T47D (cell line): ENCODE measurements at regions not wholly inside any gene's neighbourhood (a gene's known extent, or its start where the extent isn't known, plus 50 kb on each side); places are given as distances from the start of the nearest gene placed in this dataset.

ENCODE experiments used
- DNase-seq, 2 experiments: peaks; one replicate each; pipeline versions ENCODE4 v3.0.0 to v3.0.0-alpha.2; 2011 to 2012; ENCODE audit warnings: low read depth in 1 of 2, low spot score in 1 of 2
- JUND ChIP-seq: IDR thresholded peaks from 2 replicates; pipeline ENCODE4 v1.6.1; 2012; ENCODE audit warnings: low read depth
- in situ Hi-C: cut with HindIII; loops from 2 replicates; pipeline ENCODE4 v1.10.0; 2016; ENCODE audit warnings: low sequenced_read_pairs, low pct_unique_long_range_greater_than_20kb

GRCh38 chr18:61989138-61989537, 96.3 kb upstream of the RNF152 start:
- no peak for DNase-seq
- in situ Hi-C loops = no loop called here
- no peak for TF ChIP-seq JUND

- TF ChIP-seq JUND = no peak
- in situ Hi-C loops = no loop called here
- DNase-seq = no peak
These were observed 95.3 kb upstream of the RNF152 start for GRCh38 chr18:61988100-61988499.

- TF ChIP-seq JUND = no peak
- no peak for DNase-seq
- in situ Hi-C loops = no loop called here
These were observed 92.9 kb upstream of the RNF152 start for GRCh38 chr18:61985681-61986080.

GRCh38 chr18:61984349-61984748, 91.5 kb upstream of the RNF152 start:
- no peak for DNase-seq
- TF ChIP-seq JUND = no peak
- in situ Hi-C loops = no loop called here

GRCh38 chr18:61982475-61982874, 89.7 kb upstream of the RNF152 start:
- DNase-seq = no peak
- no peak for TF ChIP-seq JUND
- in situ Hi-C loops = no loop called here

GRCh38 chr18:61980355-61980754, 87.5 kb upstream of the RNF152 start:
- TF ChIP-seq JUND = no peak
- DNase-seq = no peak
- in situ Hi-C loops = no loop called here

GRCh38 chr18:61975526-61976326, 82.9 kb upstream of the RNF152 start:
- DNase-seq = no peak
- in situ Hi-C loops = no loop called here
- TF ChIP-seq JUND = no peak

GRCh38 chr18:61973273-61974115, 80.7 kb upstream of the RNF152 start:
- DNase-seq = no peak
- no peak for TF ChIP-seq JUND
- in situ Hi-C loops = no loop called here

- no peak for TF ChIP-seq JUND
- in situ Hi-C loops = no loop called here
- no peak for DNase-seq
These were observed 79.8 kb upstream of the RNF152 start for GRCh38 chr18:61972389-61973264.

- DNase-seq = no peak
- TF ChIP-seq JUND = no peak
- in situ Hi-C loops = no loop called here
These were observed 74.6 kb upstream of the RNF152 start for GRCh38 chr18:61967252-61967891.

GRCh38 chr18:61965311-61965710, 72.5 kb upstream of the RNF152 start:
- in situ Hi-C loops = no loop called here
- no peak for DNase-seq
- TF ChIP-seq JUND = no peak

GRCh38 chr18:61964616-61965015, 71.8 kb upstream of the RNF152 start:
- in situ Hi-C loops = no loop called here
- TF ChIP-seq JUND = no peak
- DNase-seq = no peak
